WTC11 (cell line): ENCODE measurements at regions not wholly inside any gene's neighbourhood (a gene's known extent, or its start where the extent isn't known, plus 50 kb on each side); places are given as distances from the start of the nearest gene placed in this dataset.

Experiments
- ATAC-seq: fragments of 200-7000 bp; cut with Tn5 transposase; 2 replicates; pipeline ENCODE4 v1.10.0; 2021; ENCODE audit warnings: mild to moderate bottlenecking, moderate library complexity
- CTCF ChIA-PET: fragments of 300-600 bp; sonication (Branson Sonifier 250); formaldehyde crosslinking; loops from one replicate; lab custom pipeline; 2021; ENCODE audit warnings: antibody characterized with exemption; lab: Charles Lee
- POLR2A ChIA-PET: fragments of 350-600 bp; sonication (Branson Sonifier 250); formaldehyde crosslinking; loops from one replicate; lab custom pipeline; 2021; ENCODE audit warnings: antibody characterized with exemption; lab: Charles Lee
- DNase-seq: peaks from one replicate; pipeline ENCODE4 v3.0.0; 2021; ENCODE audit warnings: low spot score
- H3K27ac Mint-ChIP-seq: 2 replicates; pipeline ENCODE4 v1.8.0; 2021; ENCODE audit warnings: mixed read lengths
- H3K27me3 Mint-ChIP-seq: 2 replicates; pipeline ENCODE4 v1.8.0; 2021; ENCODE audit warnings: low read depth, mild to moderate bottlenecking, moderate library complexity, mixed read lengths
- H3K36me3 Mint-ChIP-seq: 2 replicates; pipeline ENCODE4 v1.8.0; 2021; ENCODE audit warnings: mixed read lengths
- H3K4me1 Mint-ChIP-seq: 2 replicates; pipeline ENCODE4 v1.8.0; 2022; ENCODE audit warnings: mixed read lengths
- H3K4me3 Mint-ChIP-seq: 2 replicates; pipeline ENCODE4 v1.8.0; 2021; ENCODE audit warnings: mild to moderate bottlenecking, moderate library complexity, mixed read lengths
- H3K9me3 Mint-ChIP-seq: 2 replicates; pipeline ENCODE4 v1.8.0; 2021; ENCODE audit warnings: mixed read lengths
- CREM ChIP-seq: sonication (generic); formaldehyde crosslinking; IDR thresholded peaks from 2 replicates; pipeline ENCODE4 v1.8.1; 2022; ENCODE audit warnings: mild to moderate bottlenecking, missing genetic modification reagents, moderate library complexity
- JAZF1 ChIP-seq: fragments of 250-450 bp; sonication (Bioruptor Pico); IDR thresholded peaks from 2 replicates; pipeline ENCODE4 v1.9.0; 2021; ENCODE audit warnings: moderate library complexity, mild to moderate bottlenecking, inconsistent platforms
- MXD4 ChIP-seq: fragments of 250-450 bp; sonication (Bioruptor Pico); IDR thresholded peaks from 2 replicates; pipeline ENCODE4 v1.8.0; 2021; ENCODE audit warnings: mild to moderate bottlenecking, moderate library complexity, borderline replicate concordance
- MYBL2 ChIP-seq: sonication (generic); formaldehyde crosslinking; IDR thresholded peaks from 2 replicates; pipeline ENCODE4 v1.8.1; 2023; ENCODE audit warnings: mild to moderate bottlenecking, moderate library complexity, missing genetic modification reagents
- NFYB ChIP-seq: sonication (generic); formaldehyde crosslinking; conservative IDR thresholded peaks from 2 replicates; pipeline ENCODE4 v1.8.0; 2022; ENCODE audit warnings: low read depth, missing genetic modification reagents
- OVOL2 ChIP-seq: fragments of 250-450 bp; sonication (Bioruptor Pico); IDR thresholded peaks from 2 replicates; pipeline ENCODE4 v1.9.0; 2021; ENCODE audit warnings: mild to moderate bottlenecking, borderline replicate concordance
- RELA ChIP-seq: sonication (generic); formaldehyde crosslinking; IDR thresholded peaks from 2 replicates; pipeline ENCODE4 v1.8.1; 2022; ENCODE audit warnings: missing genetic modification reagents, mild to moderate bottlenecking, borderline replicate concordance
- RORB ChIP-seq: fragments of 250-450 bp; sonication (Bioruptor Pico); IDR thresholded peaks from 2 replicates; pipeline ENCODE4 v1.9.0; 2021; ENCODE audit warnings: mild to moderate bottlenecking
- SMAD3 ChIP-seq: sonication (generic); formaldehyde crosslinking; IDR thresholded peaks from 2 replicates; pipeline ENCODE4 v1.8.0; 2022; ENCODE audit warnings: missing genetic modification reagents, mild to moderate bottlenecking, borderline replicate concordance
- SOX15 ChIP-seq: fragments of 250-450 bp; sonication (Bioruptor Pico); IDR thresholded peaks from 2 replicates; pipeline ENCODE4 v1.9.0; 2021; ENCODE audit warnings: mild to moderate bottlenecking
- ZBTB21 ChIP-seq: sonication (generic); formaldehyde crosslinking; IDR thresholded peaks from 2 replicates; pipeline ENCODE4 v1.8.1; 2023; ENCODE audit warnings: mild to moderate bottlenecking, missing genetic modification reagents, borderline replicate concordance
- ZNF121 ChIP-seq: sonication (generic); formaldehyde crosslinking; IDR thresholded peaks from 2 replicates; pipeline ENCODE4 v1.8.0; 2023; ENCODE audit warnings: missing genetic modification reagents
- ZNF416 ChIP-seq: fragments of 250-450 bp; sonication (Bioruptor Pico); IDR thresholded peaks from 2 replicates; pipeline ENCODE4 v1.9.0; 2021; ENCODE audit warnings: mild to moderate bottlenecking, inconsistent platforms
- TF ChIP-seq, protein P1 (sequence below): sonication (generic); formaldehyde crosslinking; IDR thresholded peaks from 2 replicates; pipeline ENCODE4 v1.8.1; 2023; ENCODE audit warnings: mild to moderate bottlenecking, missing genetic modification reagents
- TF ChIP-seq, protein P2 (sequence below): sonication (generic); formaldehyde crosslinking; conservative IDR thresholded peaks from 2 replicates; pipeline ENCODE4 v1.8.1; 2023; ENCODE audit warnings: mild to moderate bottlenecking, low read depth, missing genetic modification reagents, moderate library complexity
- TF ChIP-seq, protein P3 (sequence below): sonication (generic); formaldehyde crosslinking; IDR thresholded peaks from 2 replicates; pipeline ENCODE4 v1.8.1; 2023; ENCODE audit warnings: mild to moderate bottlenecking, missing genetic modification reagents, borderline replicate concordance
- TF ChIP-seq, protein P4 (sequence below): sonication (generic); formaldehyde crosslinking; IDR thresholded peaks from 2 replicates; pipeline ENCODE4 v1.8.1; 2023; ENCODE audit warnings: mild to moderate bottlenecking, missing genetic modification reagents, moderate library complexity
- TF ChIP-seq, protein P5 (sequence below): fragments of 250-450 bp; sonication (Bioruptor Pico); IDR thresholded peaks from 2 replicates; pipeline ENCODE4 v1.9.0; 2021; ENCODE audit warnings: mild to moderate bottlenecking
- TF ChIP-seq, protein P6 (sequence below): fragments of 250-450 bp; sonication (Bioruptor Pico); IDR thresholded peaks from 2 replicates; pipeline ENCODE4 v1.9.0; 2021; ENCODE audit warnings: mild to moderate bottlenecking
- TF ChIP-seq, protein P7 (sequence below): sonication (generic); formaldehyde crosslinking; conservative IDR thresholded peaks from 2 replicates; pipeline ENCODE4 v1.8.1; 2022; ENCODE audit warnings: mild to moderate bottlenecking, missing genetic modification reagents
- TF ChIP-seq, protein P8 (sequence below): sonication (generic); formaldehyde crosslinking; IDR thresholded peaks from 2 replicates; pipeline ENCODE4 v1.8.0; 2022; ENCODE audit warnings: mild to moderate bottlenecking, missing genetic modification reagents

DNA sequence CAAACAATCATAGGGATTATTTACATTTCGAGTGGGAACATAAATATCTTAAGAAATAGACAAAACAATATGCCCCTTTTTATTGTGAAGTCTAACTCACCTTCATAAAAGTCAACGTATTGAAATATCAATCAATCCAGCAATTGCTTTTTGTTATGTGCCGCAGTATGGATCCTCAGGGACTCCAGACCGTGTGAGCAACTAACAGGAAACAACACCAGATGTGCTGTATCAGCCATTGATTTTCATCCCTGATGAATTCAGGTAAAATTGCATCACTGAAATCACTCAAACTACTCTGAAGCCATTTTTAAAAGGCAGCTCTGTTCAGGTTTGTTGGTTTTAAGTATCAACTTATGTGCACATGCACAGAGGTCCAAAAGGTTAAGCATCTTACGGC, 197.3 kb upstream of the FAT1 start:
- no peak for TF ChIP-seq ZNF416 (CRISPR knock-in tag)
- no peak for TF ChIP-seq RORB (CRISPR knock-in tag)
- TF ChIP-seq, protein P1, sequence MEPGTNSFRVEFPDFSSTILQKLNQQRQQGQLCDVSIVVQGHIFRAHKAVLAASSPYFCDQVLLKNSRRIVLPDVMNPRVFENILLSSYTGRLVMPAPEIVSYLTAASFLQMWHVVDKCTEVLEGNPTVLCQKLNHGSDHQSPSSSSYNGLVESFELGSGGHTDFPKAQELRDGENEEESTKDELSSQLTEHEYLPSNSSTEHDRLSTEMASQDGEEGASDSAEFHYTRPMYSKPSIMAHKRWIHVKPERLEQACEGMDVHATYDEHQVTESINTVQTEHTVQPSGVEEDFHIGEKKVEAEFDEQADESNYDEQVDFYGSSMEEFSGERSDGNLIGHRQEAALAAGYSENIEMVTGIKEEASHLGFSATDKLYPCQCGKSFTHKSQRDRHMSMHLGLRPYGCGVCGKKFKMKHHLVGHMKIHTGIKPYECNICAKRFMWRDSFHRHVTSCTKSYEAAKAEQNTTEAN = no peak
- TF ChIP-seq RELA (CRISPR knock-in tag) = no peak
- TF ChIP-seq JAZF1 (CRISPR knock-in tag) = no peak
- TF ChIP-seq SMAD3 = no peak
- no peak for TF ChIP-seq MXD4 (CRISPR knock-in tag)
- TF ChIP-seq OVOL2 (CRISPR knock-in tag) = no peak
- TF ChIP-seq, protein P2, sequence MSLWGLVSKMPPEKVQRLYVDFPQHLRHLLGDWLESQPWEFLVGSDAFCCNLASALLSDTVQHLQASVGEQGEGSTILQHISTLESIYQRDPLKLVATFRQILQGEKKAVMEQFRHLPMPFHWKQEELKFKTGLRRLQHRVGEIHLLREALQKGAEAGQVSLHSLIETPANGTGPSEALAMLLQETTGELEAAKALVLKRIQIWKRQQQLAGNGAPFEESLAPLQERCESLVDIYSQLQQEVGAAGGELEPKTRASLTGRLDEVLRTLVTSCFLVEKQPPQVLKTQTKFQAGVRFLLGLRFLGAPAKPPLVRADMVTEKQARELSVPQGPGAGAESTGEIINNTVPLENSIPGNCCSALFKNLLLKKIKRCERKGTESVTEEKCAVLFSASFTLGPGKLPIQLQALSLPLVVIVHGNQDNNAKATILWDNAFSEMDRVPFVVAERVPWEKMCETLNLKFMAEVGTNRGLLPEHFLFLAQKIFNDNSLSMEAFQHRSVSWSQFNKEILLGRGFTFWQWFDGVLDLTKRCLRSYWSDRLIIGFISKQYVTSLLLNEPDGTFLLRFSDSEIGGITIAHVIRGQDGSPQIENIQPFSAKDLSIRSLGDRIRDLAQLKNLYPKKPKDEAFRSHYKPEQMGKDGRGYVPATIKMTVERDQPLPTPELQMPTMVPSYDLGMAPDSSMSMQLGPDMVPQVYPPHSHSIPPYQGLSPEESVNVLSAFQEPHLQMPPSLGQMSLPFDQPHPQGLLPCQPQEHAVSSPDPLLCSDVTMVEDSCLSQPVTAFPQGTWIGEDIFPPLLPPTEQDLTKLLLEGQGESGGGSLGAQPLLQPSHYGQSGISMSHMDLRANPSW (CRISPR knock-in tag) = no peak
- TF ChIP-seq NFYB (CRISPR knock-in tag) = no peak
- TF ChIP-seq, protein P3, sequence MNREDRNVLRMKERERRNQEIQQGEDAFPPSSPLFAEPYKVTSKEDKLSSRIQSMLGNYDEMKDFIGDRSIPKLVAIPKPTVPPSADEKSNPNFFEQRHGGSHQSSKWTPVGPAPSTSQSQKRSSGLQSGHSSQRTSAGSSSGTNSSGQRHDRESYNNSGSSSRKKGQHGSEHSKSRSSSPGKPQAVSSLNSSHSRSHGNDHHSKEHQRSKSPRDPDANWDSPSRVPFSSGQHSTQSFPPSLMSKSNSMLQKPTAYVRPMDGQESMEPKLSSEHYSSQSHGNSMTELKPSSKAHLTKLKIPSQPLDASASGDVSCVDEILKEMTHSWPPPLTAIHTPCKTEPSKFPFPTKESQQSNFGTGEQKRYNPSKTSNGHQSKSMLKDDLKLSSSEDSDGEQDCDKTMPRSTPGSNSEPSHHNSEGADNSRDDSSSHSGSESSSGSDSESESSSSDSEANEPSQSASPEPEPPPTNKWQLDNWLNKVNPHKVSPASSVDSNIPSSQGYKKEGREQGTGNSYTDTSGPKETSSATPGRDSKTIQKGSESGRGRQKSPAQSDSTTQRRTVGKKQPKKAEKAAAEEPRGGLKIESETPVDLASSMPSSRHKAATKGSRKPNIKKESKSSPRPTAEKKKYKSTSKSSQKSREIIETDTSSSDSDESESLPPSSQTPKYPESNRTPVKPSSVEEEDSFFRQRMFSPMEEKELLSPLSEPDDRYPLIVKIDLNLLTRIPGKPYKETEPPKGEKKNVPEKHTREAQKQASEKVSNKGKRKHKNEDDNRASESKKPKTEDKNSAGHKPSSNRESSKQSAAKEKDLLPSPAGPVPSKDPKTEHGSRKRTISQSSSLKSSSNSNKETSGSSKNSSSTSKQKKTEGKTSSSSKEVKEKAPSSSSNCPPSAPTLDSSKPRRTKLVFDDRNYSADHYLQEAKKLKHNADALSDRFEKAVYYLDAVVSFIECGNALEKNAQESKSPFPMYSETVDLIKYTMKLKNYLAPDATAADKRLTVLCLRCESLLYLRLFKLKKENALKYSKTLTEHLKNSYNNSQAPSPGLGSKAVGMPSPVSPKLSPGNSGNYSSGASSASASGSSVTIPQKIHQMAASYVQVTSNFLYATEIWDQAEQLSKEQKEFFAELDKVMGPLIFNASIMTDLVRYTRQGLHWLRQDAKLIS = no peak
- TF ChIP-seq, all 79 proteins: peak for 0
- no peaks in the 10 kb centered on the region for H3K27me3 Mint-ChIP-seq
- H3K27ac Mint-ChIP-seq = peak overlapping the region; percentile 96; the same call in 1 of the 2 replicates
- ChIA-PET CTCF (no interaction called here), POLR2A (no interaction called here)
- ATAC-seq (no peak), DNase-seq (no peak)
- peaks cover 23% of the 10 kb centered on the region for H3K4me1 Mint-ChIP-seq
- no peaks in the 10 kb centered on the region for H3K9me3 Mint-ChIP-seq
- no peaks in the 10 kb centered on the region for H3K36me3 Mint-ChIP-seq
- H3K4me3 Mint-ChIP-seq = no peak overlapping the region

DNA sequence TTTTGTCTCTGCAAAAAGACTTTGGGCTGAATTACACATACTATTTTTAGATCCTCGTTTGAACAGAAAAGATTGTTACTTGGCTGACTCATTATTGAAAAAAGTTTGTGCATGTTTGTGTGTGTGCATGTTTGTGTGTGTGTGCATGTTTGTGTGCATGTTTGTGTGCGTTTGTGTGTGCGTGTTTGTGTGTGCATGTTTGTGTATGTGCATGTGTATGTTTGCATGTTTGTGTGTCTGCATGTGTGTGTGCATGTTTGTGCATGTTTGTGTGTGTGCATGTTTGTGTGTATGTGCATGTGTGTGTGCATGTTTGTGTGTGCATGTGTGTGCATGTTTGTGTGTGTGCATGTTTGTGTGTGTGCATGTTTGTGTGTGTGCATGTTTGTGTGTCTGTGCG, 201.1 kb upstream of the FAT1 start:
- H3K4me3 Mint-ChIP-seq = no peak overlapping the region
- H3K27ac Mint-ChIP-seq = no peak overlapping the region; the same call in 1 of the 2 replicates
- peaks cover 15% of the 10 kb centered on the region for H3K4me1 Mint-ChIP-seq
- H3K27me3 Mint-ChIP-seq = no peaks in the 10 kb centered on the region
- DNase-seq (no peak), ATAC-seq (no peak)
- H3K36me3 Mint-ChIP-seq = peaks cover 2% of the 10 kb centered on the region; the same call in 1 of the 2 replicates
- POLR2A ChIA-PET = no interaction called here
- CTCF ChIA-PET = no interaction called here
- H3K9me3 Mint-ChIP-seq = 0 out of 2 replicates have a peak, but pooled peaks cover 3% of the 10 kb centered on the region
- TF ChIP-seq MYBL2 (no peak), ZBTB21 (CRISPR knock-in tag) (no peak), CREM (CRISPR knock-in tag) (no peak), ZNF121 (CRISPR knock-in tag) (no peak), SOX15 (CRISPR knock-in tag) (no peak)
- TF ChIP-seq, protein P4, sequence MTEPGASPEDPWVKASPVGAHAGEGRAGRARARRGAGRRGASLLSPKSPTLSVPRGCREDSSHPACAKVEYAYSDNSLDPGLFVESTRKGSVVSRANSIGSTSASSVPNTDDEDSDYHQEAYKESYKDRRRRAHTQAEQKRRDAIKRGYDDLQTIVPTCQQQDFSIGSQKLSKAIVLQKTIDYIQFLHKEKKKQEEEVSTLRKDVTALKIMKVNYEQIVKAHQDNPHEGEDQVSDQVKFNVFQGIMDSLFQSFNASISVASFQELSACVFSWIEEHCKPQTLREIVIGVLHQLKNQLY (CRISPR knock-in tag) = no peak
- TF ChIP-seq, protein P5, sequence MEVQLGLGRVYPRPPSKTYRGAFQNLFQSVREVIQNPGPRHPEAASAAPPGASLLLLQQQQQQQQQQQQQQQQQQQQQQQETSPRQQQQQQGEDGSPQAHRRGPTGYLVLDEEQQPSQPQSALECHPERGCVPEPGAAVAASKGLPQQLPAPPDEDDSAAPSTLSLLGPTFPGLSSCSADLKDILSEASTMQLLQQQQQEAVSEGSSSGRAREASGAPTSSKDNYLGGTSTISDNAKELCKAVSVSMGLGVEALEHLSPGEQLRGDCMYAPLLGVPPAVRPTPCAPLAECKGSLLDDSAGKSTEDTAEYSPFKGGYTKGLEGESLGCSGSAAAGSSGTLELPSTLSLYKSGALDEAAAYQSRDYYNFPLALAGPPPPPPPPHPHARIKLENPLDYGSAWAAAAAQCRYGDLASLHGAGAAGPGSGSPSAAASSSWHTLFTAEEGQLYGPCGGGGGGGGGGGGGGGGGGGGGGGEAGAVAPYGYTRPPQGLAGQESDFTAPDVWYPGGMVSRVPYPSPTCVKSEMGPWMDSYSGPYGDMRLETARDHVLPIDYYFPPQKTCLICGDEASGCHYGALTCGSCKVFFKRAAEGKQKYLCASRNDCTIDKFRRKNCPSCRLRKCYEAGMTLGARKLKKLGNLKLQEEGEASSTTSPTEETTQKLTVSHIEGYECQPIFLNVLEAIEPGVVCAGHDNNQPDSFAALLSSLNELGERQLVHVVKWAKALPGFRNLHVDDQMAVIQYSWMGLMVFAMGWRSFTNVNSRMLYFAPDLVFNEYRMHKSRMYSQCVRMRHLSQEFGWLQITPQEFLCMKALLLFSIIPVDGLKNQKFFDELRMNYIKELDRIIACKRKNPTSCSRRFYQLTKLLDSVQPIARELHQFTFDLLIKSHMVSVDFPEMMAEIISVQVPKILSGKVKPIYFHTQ (CRISPR knock-in tag) = no peak
- TF ChIP-seq, protein P6, sequence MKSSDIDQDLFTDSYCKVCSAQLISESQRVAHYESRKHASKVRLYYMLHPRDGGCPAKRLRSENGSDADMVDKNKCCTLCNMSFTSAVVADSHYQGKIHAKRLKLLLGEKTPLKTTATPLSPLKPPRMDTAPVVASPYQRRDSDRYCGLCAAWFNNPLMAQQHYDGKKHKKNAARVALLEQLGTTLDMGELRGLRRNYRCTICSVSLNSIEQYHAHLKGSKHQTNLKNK = no peak
- TF ChIP-seq, protein P7, sequence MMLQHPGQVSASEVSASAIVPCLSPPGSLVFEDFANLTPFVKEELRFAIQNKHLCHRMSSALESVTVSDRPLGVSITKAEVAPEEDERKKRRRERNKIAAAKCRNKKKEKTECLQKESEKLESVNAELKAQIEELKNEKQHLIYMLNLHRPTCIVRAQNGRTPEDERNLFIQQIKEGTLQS (CRISPR knock-in tag) = no peak
- TF ChIP-seq, protein P8, sequence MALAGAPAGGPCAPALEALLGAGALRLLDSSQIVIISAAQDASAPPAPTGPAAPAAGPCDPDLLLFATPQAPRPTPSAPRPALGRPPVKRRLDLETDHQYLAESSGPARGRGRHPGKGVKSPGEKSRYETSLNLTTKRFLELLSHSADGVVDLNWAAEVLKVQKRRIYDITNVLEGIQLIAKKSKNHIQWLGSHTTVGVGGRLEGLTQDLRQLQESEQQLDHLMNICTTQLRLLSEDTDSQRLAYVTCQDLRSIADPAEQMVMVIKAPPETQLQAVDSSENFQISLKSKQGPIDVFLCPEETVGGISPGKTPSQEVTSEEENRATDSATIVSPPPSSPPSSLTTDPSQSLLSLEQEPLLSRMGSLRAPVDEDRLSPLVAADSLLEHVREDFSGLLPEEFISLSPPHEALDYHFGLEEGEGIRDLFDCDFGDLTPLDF = no peak
